Nephron progenitor cell (in vitro differentiated cells): ENCODE measurements at regions not wholly inside any gene's neighbourhood (a gene's known extent, or its start where the extent isn't known, plus 50 kb on each side); places are given as distances from the start of the nearest gene placed in this dataset.
"Not testable (repeated sequence)": the region's sequence is repeated elsewhere in the genome, so short reads cannot be mapped to it uniquely, and the experiment has no call there.

Source experiments
- DNase-seq: peaks from one replicate; pipeline ENCODE4 v3.0.0; 2021
- H3K27ac Mint-ChIP-seq: 2 replicates; pipeline ENCODE4 v1.8.0; 2021; ENCODE audit warnings: mild to moderate bottlenecking, moderate library complexity, mixed read lengths
- H3K27me3 Mint-ChIP-seq: 2 replicates; pipeline ENCODE4 v1.8.0; 2021; ENCODE audit warnings: mild to moderate bottlenecking, low read depth, mixed read lengths; ENCODE audit not compliant: poor library complexity
- H3K36me3 Mint-ChIP-seq: 2 replicates; pipeline ENCODE4 v1.8.0; 2021; ENCODE audit warnings: low read depth, mixed read lengths
- H3K4me1 Mint-ChIP-seq: 2 replicates; pipeline ENCODE4 v1.8.0; 2021; ENCODE audit warnings: mixed read lengths
- H3K4me3 Mint-ChIP-seq: 2 replicates; pipeline ENCODE4 v1.8.0; 2021; ENCODE audit warnings: mild to moderate bottlenecking, moderate library complexity, mixed read lengths
- H3K9me3 Mint-ChIP-seq: 2 replicates; pipeline ENCODE4 v1.8.0; 2021; ENCODE audit warnings: mild to moderate bottlenecking, moderate library complexity, mixed read lengths
- CTCF ChIP-seq: fragments of 200-600 bp; sonication (generic); IDR thresholded peaks from 2 replicates; pipeline ENCODE4 v1.5.0; 2021; ENCODE audit warnings: antibody characterized with exemption

- DNase-seq = no peak
- no peak for TF ChIP-seq CTCF
- Mint-ChIP-seq H3K27me3 (peaks cover 2% of the 10 kb centered on the region), H3K9me3 (peaks cover 5% of the 10 kb centered on the region), H3K36me3 (no peaks in the 10 kb centered on the region), H3K27ac (no peak overlapping the region), H3K4me1 (peaks cover 35% of the 10 kb centered on the region), H3K4me3 (no peak overlapping the region)
These were observed 152.2 kb downstream of the SPATA18 start for GRCh38 chr4:52203351-52203750.

GRCh38 chr4:52204921-52205320 is 153.8 kb downstream of the SPATA18 start:
- peaks cover 22% of the 10 kb centered on the region for H3K4me1 Mint-ChIP-seq
- no peak for TF ChIP-seq CTCF
- DNase-seq = no peak
- peaks cover 2% of the 10 kb centered on the region for H3K27me3 Mint-ChIP-seq
- H3K36me3 Mint-ChIP-seq = no peaks in the 10 kb centered on the region
- no peak overlapping the region for H3K27ac Mint-ChIP-seq
- H3K9me3 Mint-ChIP-seq = peaks cover 10% of the 10 kb centered on the region
- H3K4me3 Mint-ChIP-seq = no peak overlapping the region

- H3K9me3 Mint-ChIP-seq = peaks cover 17% of the 10 kb centered on the region
- not testable (repeated sequence) for H3K4me3 Mint-ChIP-seq, DNase-seq, H3K4me1 Mint-ChIP-seq, H3K36me3 Mint-ChIP-seq, H3K27ac Mint-ChIP-seq, H3K27me3 Mint-ChIP-seq
These were observed 156.0 kb downstream of the SPATA18 start for GRCh38 chr4:52207146-52207545.

- no peak for DNase-seq
- peaks cover 2% of the 10 kb centered on the region for H3K27me3 Mint-ChIP-seq
- H3K36me3 Mint-ChIP-seq = no peaks in the 10 kb centered on the region
- no peak overlapping the region for H3K4me3 Mint-ChIP-seq
- H3K27ac Mint-ChIP-seq = no peak overlapping the region
- H3K4me1 Mint-ChIP-seq = no peaks in the 10 kb centered on the region
- H3K9me3 Mint-ChIP-seq = peaks cover 62% of the 10 kb centered on the region
- no peak for TF ChIP-seq CTCF
These were observed 161.6 kb downstream of the SPATA18 start for GRCh38 chr4:52212702-52213101.

GRCh38 chr4:52231526-52231925 is 180.4 kb downstream of the SPATA18 start:
- Mint-ChIP-seq H3K4me1 (peaks cover 60% of the 10 kb centered on the region), H3K4me3 (no peak overlapping the region), H3K9me3 (peaks cover 2% of the 10 kb centered on the region), H3K27ac (no peak overlapping the region), H3K27me3 (no peaks in the 10 kb centered on the region), H3K36me3 (no peaks in the 10 kb centered on the region)
- no peak for TF ChIP-seq CTCF
- no peak for DNase-seq

- Mint-ChIP-seq H3K4me3 (peak overlapping the region; percentile 25), H3K36me3 (peaks cover 6% of the 10 kb centered on the region)
- no peak for DNase-seq
These were observed 183.7 kb downstream of the SPATA18 start for GRCh38 chr4:52234561-52235440.

More at GRCh38 chr4:52234561-52235440, 183.7 kb downstream of the SPATA18 start:
- H3K4me1 Mint-ChIP-seq = peaks cover 58% of the 10 kb centered on the region
- TF ChIP-seq CTCF = peak; percentile 54
- no peaks in the 10 kb centered on the region for H3K27me3 Mint-ChIP-seq
- peak overlapping the region; percentile 73 for H3K27ac Mint-ChIP-seq
- H3K9me3 Mint-ChIP-seq = peaks cover 12% of the 10 kb centered on the region
